HG02678 (cell line): ENCODE measurements at regions not wholly inside any gene's neighbourhood (a gene's known extent, or its start where the extent isn't known, plus 50 kb on each side); places are given as distances from the start of the nearest gene placed in this dataset.

Source experiments
- ATAC-seq: cut with Tn5 transposase; IDR thresholded peaks from one replicate; pipeline ENCODE4 v1.9.1; 2021; ENCODE audit warnings: mild to moderate bottlenecking, moderate library complexity; ENCODE audit not compliant: unreplicated experiment

- ATAC-seq = no peak
These were observed 884.4 kb upstream of the KLHL29 start for GRCh38 chr2:22500555-22500935.

GRCh38 chr2:22501851-22502250 is 883.1 kb upstream of the KLHL29 start:
- no peak for ATAC-seq

- no peak for ATAC-seq
These were observed 871.4 kb upstream of the KLHL29 start for GRCh38 chr2:22513563-22513962.

- ATAC-seq = no peak
These were observed 867.8 kb upstream of the KLHL29 start for GRCh38 chr2:22517141-22517540.

- ATAC-seq = no peak
These were observed 866.3 kb upstream of the KLHL29 start for GRCh38 chr2:22518641-22519040.

GRCh38 chr2:22520369-22521288 is 864.4 kb upstream of the KLHL29 start:
- no peak for ATAC-seq

- ATAC-seq = no peak
These were observed 863.4 kb upstream of the KLHL29 start for GRCh38 chr2:22521620-22522019.

- no peak for ATAC-seq
These were observed 859.3 kb upstream of the KLHL29 start for GRCh38 chr2:22525681-22526080.

- no peak for ATAC-seq
These were observed 854.8 kb upstream of the KLHL29 start for GRCh38 chr2:22530131-22530530.

GRCh38 chr2:22536133-22536532 is 848.8 kb upstream of the KLHL29 start:
- ATAC-seq = no peak

- no peak for ATAC-seq
These were observed 830.5 kb upstream of the KLHL29 start for GRCh38 chr2:22554453-22554852.

- no peak for ATAC-seq
These were observed 827.6 kb upstream of the KLHL29 start for GRCh38 chr2:22557406-22557805.

- ATAC-seq = no peak
These were observed 825.0 kb upstream of the KLHL29 start for GRCh38 chr2:22560021-22560420.

GRCh38 chr2:22579341-22579740 is 805.6 kb upstream of the KLHL29 start:
- ATAC-seq = no peak

GRCh38 chr2:22582107-22582506 is 802.9 kb upstream of the KLHL29 start:
- ATAC-seq = no peak

GRCh38 chr2:22596306-22596705 is 788.7 kb upstream of the KLHL29 start:
- ATAC-seq = no peak

GRCh38 chr2:22600156-22600555 is 784.8 kb upstream of the KLHL29 start:
- no peak for ATAC-seq

GRCh38 chr2:22600999-22601398 is 784.0 kb upstream of the KLHL29 start:
- no peak for ATAC-seq

GRCh38 chr2:22604136-22604535 is 780.8 kb upstream of the KLHL29 start:
- ATAC-seq = no peak

- no peak for ATAC-seq
These were observed 768.9 kb upstream of the KLHL29 start for GRCh38 chr2:22616031-22616430.

- ATAC-seq = no peak
These were observed 761.4 kb upstream of the KLHL29 start for GRCh38 chr2:22623620-22624019.

- no peak for ATAC-seq
These were observed 758.4 kb upstream of the KLHL29 start for GRCh38 chr2:22626621-22627020.

- ATAC-seq = no peak
These were observed 756.8 kb upstream of the KLHL29 start for GRCh38 chr2:22628221-22628620.
